Uterus (tissue), 3 donors: ENCODE measurements at regions not wholly inside any gene's neighbourhood (a gene's known extent, or its start where the extent isn't known, plus 50 kb on each side); places are given as distances from the start of the nearest gene placed in this dataset.

Experiments
- DNase-seq, 2 donors: peaks; one replicate each; pipeline ENCODE4 v3.0.0-alpha.2; 2019 to 2020
- H3K27ac ChIP-seq, 2 donors: fragments of 200-600 bp; sonication (generic); 1 replicate in 1 of 2; 2 replicates in 1 of 2; pipeline ENCODE4 v1.5.1; 2016 to 2018
- H3K27me3 ChIP-seq, 2 donors: fragments of 200-600 bp; sonication (generic); one replicate each; pipeline ENCODE4 v1.5.1; 2018 to 2019; ENCODE audit warnings: control low read depth in 1 of 2
- H3K36me3 ChIP-seq, 2 donors: fragments of 200-600 bp; sonication (generic); one replicate each; pipeline ENCODE4 v1.5.1; 2019; ENCODE audit warnings: control low read depth in 1 of 2
- H3K4me1 ChIP-seq, 2 donors: fragments of 200-600 bp; sonication (generic); one replicate each; pipeline ENCODE4 v1.5.1; 2018 to 2019; ENCODE audit warnings: control low read depth in 1 of 2
- H3K4me3 ChIP-seq, 2 donors: fragments of 200-600 bp; sonication (generic); 1 replicate in 1 of 2; 2 replicates in 1 of 2; pipeline ENCODE4 v1.5.1; 2018 to 2019; ENCODE audit warnings: mild to moderate bottlenecking in 1 of 2
- H3K9me3 ChIP-seq, 2 donors: fragments of 200-600 bp; sonication (generic); one replicate each; pipeline ENCODE4 v1.5.1; 2019; ENCODE audit warnings: control low read depth in 1 of 2
- CTCF ChIP-seq, 4 experiments: fragments of 200-600 bp in 2 of 4; fragments of 450-650 bp in 2 of 4; sonication (generic) in 2 of 4; IDR thresholded peaks; one replicate each; pipeline ENCODE4 v1.5.1; 2016 to 2019; ENCODE audit warnings: antibody characterized with exemption in 4 of 4, mild to moderate bottlenecking in 2 of 4, moderate library complexity in 1 of 4
- POLR2A ChIP-seq, 2 donors: fragments of 450-650 bp; IDR thresholded peaks; one replicate each; pipeline ENCODE4 v1.6.1; 2016; ENCODE audit warnings: antibody characterized with exemption in 2 of 2, mild to moderate bottlenecking in 1 of 2, moderate library complexity in 1 of 2
- intact Hi-C: fragments of 100-400 bp; cut with DNase I; formaldehyde crosslinking; loops from one replicate; pipeline ENCODE4 v1.15.1; 2023; ENCODE audit warnings: low total_unique reads
- donor health status: DM: yes; HTN: yes; CAD: no.

GRCh38 chr21:15401331-15401730, 328.5 kb upstream of the USP25 start:
- Histone ChIP-seq H3K27ac (no peak overlapping the region), H3K9me3 (no peaks in the 10 kb centered on the region), H3K36me3 (no peaks in the 10 kb centered on the region), H3K4me1 (no peaks in the 10 kb centered on the region), H3K4me3 (no peak overlapping the region), H3K27me3 (no peaks in the 10 kb centered on the region)
- intact Hi-C loops = no loop called here
- peak in 1 of 2 donors; percentile 13 for DNase-seq
- TF ChIP-seq POLR2A (IDR thresholded peaks at IDR 0.05) = no peak
- TF ChIP-seq CTCF (IDR thresholded peaks at IDR 0.05) = no peak

GRCh38 chr21:15405214-15405613, 324.6 kb upstream of the USP25 start:
- Histone ChIP-seq H3K4me3 (no peak overlapping the region), H3K27me3 (no peaks in the 10 kb centered on the region), H3K4me1 (no peaks in the 10 kb centered on the region), H3K27ac (no peak overlapping the region), H3K36me3 (no peaks in the 10 kb centered on the region), H3K9me3 (no peaks in the 10 kb centered on the region)
- DNase-seq = no peak
- intact Hi-C loops = no loop called here
- TF ChIP-seq CTCF (IDR thresholded peaks at IDR 0.05) (no peak), POLR2A (IDR thresholded peaks at IDR 0.05) (no peak)

GRCh38 chr21:15406791-15407190, 323.0 kb upstream of the USP25 start:
- TF ChIP-seq POLR2A (IDR thresholded peaks at IDR 0.05) (no peak), CTCF (IDR thresholded peaks at IDR 0.05) (no peak)
- H3K27ac ChIP-seq = no peak overlapping the region
- no peaks in the 10 kb centered on the region for H3K27me3 ChIP-seq
- H3K36me3 ChIP-seq = no peaks in the 10 kb centered on the region
- no peaks in the 10 kb centered on the region for H3K4me1 ChIP-seq
- intact Hi-C loops = no loop called here
- no peaks in the 10 kb centered on the region for H3K9me3 ChIP-seq
- H3K4me3 ChIP-seq = no peak overlapping the region
- DNase-seq = no peak

- Histone ChIP-seq H3K27ac (no peak overlapping the region), H3K9me3 (no peaks in the 10 kb centered on the region), H3K4me1 (no peaks in the 10 kb centered on the region), H3K27me3 (no peaks in the 10 kb centered on the region), H3K4me3 (no peak overlapping the region), H3K36me3 (no peaks in the 10 kb centered on the region)
- DNase-seq = no peak
- intact Hi-C loops = no loop called here
- no peak for TF ChIP-seq POLR2A (IDR thresholded peaks at IDR 0.05)
- TF ChIP-seq CTCF (IDR thresholded peaks at IDR 0.05) = no peak
Measured at GRCh38 chr21:15407585-15407984, 322.2 kb upstream of the USP25 start.

GRCh38 chr21:15408089-15408488, 321.7 kb upstream of the USP25 start:
- Histone ChIP-seq H3K9me3 (no peaks in the 10 kb centered on the region), H3K36me3 (no peaks in the 10 kb centered on the region), H3K27me3 (no peaks in the 10 kb centered on the region), H3K27ac (no peak overlapping the region), H3K4me3 (no peak overlapping the region), H3K4me1 (no peaks in the 10 kb centered on the region)
- no peak for DNase-seq
- TF ChIP-seq CTCF (IDR thresholded peaks at IDR 0.05) (no peak), POLR2A (IDR thresholded peaks at IDR 0.05) (no peak)
- intact Hi-C loops = no loop called here
